Psoas muscle (tissue), 7 donors: ENCODE measurements at regions not wholly inside any gene's neighbourhood (a gene's known extent, or its start where the extent isn't known, plus 50 kb on each side); places are given as distances from the start of the nearest gene placed in this dataset.

Experiments
- ATAC-seq, 4 donors: fragments of 200-7000 bp; cut with Tn5 transposase; one replicate each; pipeline ENCODE4 v1.9.1; 2020; ENCODE audit warnings: moderate library complexity in 3 of 4, mild to moderate bottlenecking in 2 of 4
- DNase-seq, 2 donors: peaks; one replicate each; pipeline ENCODE4 v3.0.0-alpha.2; 2020
- H3K27ac ChIP-seq: fragments of 200-600 bp; one replicate; pipeline ENCODE4 v1.8.0; 2022
- H3K27me3 ChIP-seq, 3 donors: fragments of 200-600 bp in 1 of 3; one replicate each; pipeline versions ENCODE4 v1.6.1 to v1.8.0; 2013 to 2022; ENCODE audit warnings: low read length in 2 of 3, mild to moderate bottlenecking in 2 of 3, moderate library complexity in 1 of 3; ENCODE audit not compliant: insufficient read depth in 3 of 3
- H3K36me3 ChIP-seq, 2 donors: fragments of 200-600 bp in 1 of 2; one replicate each; pipeline versions ENCODE4 v1.6.1 to v1.8.0; 2013 to 2022; ENCODE audit warnings: low read depth in 1 of 2, mild to moderate bottlenecking in 1 of 2, moderate library complexity in 1 of 2; ENCODE audit not compliant: insufficient read depth in 1 of 2
- H3K4me1 ChIP-seq: fragments of 200-600 bp; one replicate; pipeline ENCODE4 v1.8.0; 2022
- H3K4me3 ChIP-seq: fragments of 200-600 bp; one replicate; pipeline ENCODE4 v1.8.0; 2022; ENCODE audit warnings: mild to moderate bottlenecking
- H3K9me3 ChIP-seq: fragments of 200-600 bp; one replicate; pipeline ENCODE4 v1.8.0; 2022
- CTCF ChIP-seq: fragments of 200-600 bp; IDR thresholded peaks from one replicate; pipeline ENCODE4 v1.8.0; 2022; ENCODE audit warnings: antibody characterized with exemption
- WGBS, 3 donors: extraction: QIAGEN DNeasy Blood & Tissue Kit; methylation state at CpG; one replicate each; pipeline versions ENCODE4 v1.1.6 to v1.1.7; 2013; 5-methylcytosine and 5-hydroxymethylcytosine counted together
- intact Hi-C, 2 donors: fragments of 100-400 bp; cut with DNase I; formaldehyde crosslinking; loops; one replicate each; pipeline versions ENCODE4 v1.11.0 to v1.14.2; 2022
- donor health status: healthy with polysubstance abuse.
- donor health status: DM: no; HTN: no; CAD: no; lungs with moderate emphysema.
- donor health status: Bipolar disorder and iron deficiency.
- donor health status: healthy.
- donor health status: DM: yes; HTN: yes; CAD: no.
- donor health status: DM: no; HTN: no; CAD: no.
- donor health status: DM: yes; HTN: yes; CAD: no.

GRCh38 chr11:134847083-134847715 lies 435.2 kb upstream of the B3GAT1 start:
- DNase-seq (no peak), ATAC-seq (no peak)
- 47 to 51% (median 49%) methylated on average over 17 of the region's 17 CpGs for WGBS, 3 donors
- no peak for TF ChIP-seq CTCF
- Histone ChIP-seq H3K4me1 (no peaks in the 10 kb centered on the region), H3K9me3 (no peaks in the 10 kb centered on the region), H3K36me3 (no peaks in the 10 kb centered on the region), H3K27ac (no peak overlapping the region), H3K27me3 (peaks cover 0 to 19% (median 0%) of the 10 kb centered on the region in 3 donors), H3K4me3 (no peak overlapping the region)
- intact Hi-C loops, result no loop called here

- ATAC-seq, result no peak
- H3K9me3 ChIP-seq, result no peaks in the 10 kb centered on the region
- H3K27me3 ChIP-seq, result peaks cover 0 to 25% (median 0%) of the 10 kb centered on the region in 3 donors
- no peak for TF ChIP-seq CTCF
- intact Hi-C loops, result no loop called here
- no peak overlapping the region for H3K27ac ChIP-seq
- no peak overlapping the region for H3K4me3 ChIP-seq
- H3K4me1 ChIP-seq, result no peaks in the 10 kb centered on the region
- no peaks in the 10 kb centered on the region for H3K36me3 ChIP-seq
- DNase-seq, result no peak
- WGBS, 3 donors, result 46 to 52% (median 52%) methylated on average over 11 of the region's 11 CpGs
Measured at GRCh38 chr11:134846328-134847082, 434.5 kb upstream of the B3GAT1 start.

- Histone ChIP-seq H3K27me3 (peaks cover 0 to 33% (median 0%) of the 10 kb centered on the region in 3 donors), H3K36me3 (no peaks in the 10 kb centered on the region), H3K4me1 (no peaks in the 10 kb centered on the region), H3K4me3 (no peak overlapping the region), H3K9me3 (no peaks in the 10 kb centered on the region), H3K27ac (no peak overlapping the region)
- no peak for ATAC-seq
- intact Hi-C loops, result no loop called here
- TF ChIP-seq CTCF, result no peak
- WGBS, 3 donors, result 61 to 68% (median 64%) methylated on average over 13 of the region's 13 CpGs
- DNase-seq, result no peak
Measured at GRCh38 chr11:134845474-134846327, 433.7 kb upstream of the B3GAT1 start.

GRCh38 chr11:134844838-134845237 lies 432.8 kb upstream of the B3GAT1 start:
- intact Hi-C loops, result no loop called here
- TF ChIP-seq CTCF, result no peak
- H3K4me1 ChIP-seq, result no peaks in the 10 kb centered on the region
- no peak overlapping the region for H3K27ac ChIP-seq
- ATAC-seq (no peak), DNase-seq (no peak)
- H3K36me3 ChIP-seq, result no peaks in the 10 kb centered on the region
- 70 to 78% (median 75%) methylated on average over 8 of the region's 8 CpGs for WGBS, 3 donors
- H3K9me3 ChIP-seq, result no peaks in the 10 kb centered on the region
- no peak overlapping the region for H3K4me3 ChIP-seq
- peaks cover 0 to 36% (median 0%) of the 10 kb centered on the region in 3 donors for H3K27me3 ChIP-seq
